PC-9 (cell line): ENCODE measurements at regions not wholly inside any gene's neighbourhood (a gene's known extent, or its start where the extent isn't known, plus 50 kb on each side); places are given as distances from the start of the nearest gene placed in this dataset.

ENCODE experiments used
- EZH2 ChIP-seq: fragments of 200-600 bp; sonication (generic); IDR thresholded peaks from 2 replicates; pipeline ENCODE4 v1.8.0; 2017; ENCODE audit warnings: antibody characterized with exemption, low read depth
- TF ChIP-seq, protein P1 (sequence below): fragments of 200-600 bp; sonication (generic); conservative IDR thresholded peaks from 2 replicates; pipeline ENCODE4 v1.6.1; 2017; ENCODE audit warnings: mixed run types, antibody characterized with exemption, mild to moderate bottlenecking, moderate library complexity

DNA sequence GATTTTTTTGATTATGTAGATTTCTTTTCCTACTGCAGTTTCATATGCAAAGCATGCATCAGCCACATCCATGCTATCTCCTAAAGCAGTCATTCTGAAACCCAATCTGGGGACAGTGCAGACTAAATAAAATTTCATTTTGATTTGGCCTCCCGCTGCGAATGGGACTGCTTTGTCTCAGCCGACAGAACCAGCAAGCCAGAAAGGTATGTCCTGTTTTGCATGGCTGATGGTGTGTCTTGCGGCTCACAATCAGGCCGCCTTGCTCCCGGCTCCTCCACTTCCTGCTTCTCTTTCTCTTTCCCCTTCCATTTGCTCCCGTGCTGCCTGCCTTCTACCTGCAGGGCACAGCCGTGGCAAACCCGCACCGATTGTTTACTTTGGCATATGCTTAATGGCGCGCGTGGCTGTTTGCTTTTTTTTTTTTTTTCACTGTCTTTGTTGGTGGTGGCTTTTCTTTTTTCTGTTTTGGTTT, 419.6 kb upstream of the POU3F3 start:
- TF ChIP-seq, protein P1, sequence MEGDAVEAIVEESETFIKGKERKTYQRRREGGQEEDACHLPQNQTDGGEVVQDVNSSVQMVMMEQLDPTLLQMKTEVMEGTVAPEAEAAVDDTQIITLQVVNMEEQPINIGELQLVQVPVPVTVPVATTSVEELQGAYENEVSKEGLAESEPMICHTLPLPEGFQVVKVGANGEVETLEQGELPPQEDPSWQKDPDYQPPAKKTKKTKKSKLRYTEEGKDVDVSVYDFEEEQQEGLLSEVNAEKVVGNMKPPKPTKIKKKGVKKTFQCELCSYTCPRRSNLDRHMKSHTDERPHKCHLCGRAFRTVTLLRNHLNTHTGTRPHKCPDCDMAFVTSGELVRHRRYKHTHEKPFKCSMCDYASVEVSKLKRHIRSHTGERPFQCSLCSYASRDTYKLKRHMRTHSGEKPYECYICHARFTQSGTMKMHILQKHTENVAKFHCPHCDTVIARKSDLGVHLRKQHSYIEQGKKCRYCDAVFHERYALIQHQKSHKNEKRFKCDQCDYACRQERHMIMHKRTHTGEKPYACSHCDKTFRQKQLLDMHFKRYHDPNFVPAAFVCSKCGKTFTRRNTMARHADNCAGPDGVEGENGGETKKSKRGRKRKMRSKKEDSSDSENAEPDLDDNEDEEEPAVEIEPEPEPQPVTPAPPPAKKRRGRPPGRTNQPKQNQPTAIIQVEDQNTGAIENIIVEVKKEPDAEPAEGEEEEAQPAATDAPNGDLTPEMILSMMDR: no peak
- TF ChIP-seq EZH2: no peak
